Ectodermal cell (in vitro differentiated cells): ENCODE measurements at regions not wholly inside any gene's neighbourhood (a gene's known extent, or its start where the extent isn't known, plus 50 kb on each side); places are given as distances from the start of the nearest gene placed in this dataset.

ENCODE experiments used
- H3K27ac ChIP-seq: 2 replicates; pipeline ENCODE4 v1.7.0; 2013; ENCODE audit warnings: mild to moderate bottlenecking, low read depth, low read length; ENCODE audit not compliant: insufficient read depth, poor library complexity, severe bottlenecking
- H3K27me3 ChIP-seq: 2 replicates; pipeline ENCODE4 v1.7.0; 2013; ENCODE audit warnings: mild to moderate bottlenecking, low read length; ENCODE audit not compliant: insufficient read depth, control insufficient read depth, poor library complexity, severe bottlenecking
- H3K36me3 ChIP-seq: one replicate; pipeline ENCODE4 v1.7.0; 2013; ENCODE audit warnings: low read length; ENCODE audit not compliant: control insufficient read depth, insufficient read depth
- H3K4me1 ChIP-seq: one replicate; pipeline ENCODE4 v1.7.0; 2013; ENCODE audit warnings: low read length; ENCODE audit not compliant: control insufficient read depth, insufficient read depth
- H3K4me3 ChIP-seq: 2 replicates; pipeline ENCODE4 v1.7.0; 2013; ENCODE audit warnings: low read depth, low read length, control low read depth; ENCODE audit not compliant: insufficient read depth
- H3K9me3 ChIP-seq: 2 replicates; pipeline ENCODE4 v1.7.0; 2013; ENCODE audit warnings: mild to moderate bottlenecking, low read length, moderate library complexity; ENCODE audit not compliant: control insufficient read depth
- WGBS, 2 experiments: methylation state at CpG; one replicate each; pipeline ENCODE4 v1.1.7; 2013; ENCODE audit warnings: missing lambda C conversion rate in 2 of 2; 5-methylcytosine and 5-hydroxymethylcytosine counted together

DNA sequence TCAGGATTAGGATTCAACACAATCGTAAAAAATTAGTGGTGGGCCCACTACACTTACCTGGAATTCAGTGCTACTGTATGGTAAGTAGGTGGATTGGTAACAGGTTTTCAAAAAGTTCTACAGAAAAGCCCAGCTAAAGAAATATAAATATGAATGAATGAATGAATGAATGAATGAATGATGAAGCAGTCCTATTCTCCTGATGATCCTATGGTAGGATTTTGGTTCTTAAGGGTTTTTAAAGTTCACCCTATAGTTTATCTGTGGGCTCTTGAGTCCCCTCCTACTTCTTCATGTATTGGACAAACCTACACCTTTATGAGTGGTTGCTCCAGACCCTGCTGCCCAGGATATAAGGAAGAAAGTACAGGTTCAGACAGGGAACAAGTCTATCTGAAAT, 89.5 kb upstream of the HEY2 start:
- no peaks in the 10 kb centered on the region for H3K4me1 ChIP-seq
- H3K27ac ChIP-seq = no peak overlapping the region
- 95 to 100% methylated on average over 1 of the region's 1 CpG for WGBS, 2 experiments
- H3K27me3 ChIP-seq = no peaks in the 10 kb centered on the region
- no peak overlapping the region for H3K4me3 ChIP-seq
- H3K9me3 ChIP-seq = no peaks in the 10 kb centered on the region
- no peaks in the 10 kb centered on the region for H3K36me3 ChIP-seq

DNA sequence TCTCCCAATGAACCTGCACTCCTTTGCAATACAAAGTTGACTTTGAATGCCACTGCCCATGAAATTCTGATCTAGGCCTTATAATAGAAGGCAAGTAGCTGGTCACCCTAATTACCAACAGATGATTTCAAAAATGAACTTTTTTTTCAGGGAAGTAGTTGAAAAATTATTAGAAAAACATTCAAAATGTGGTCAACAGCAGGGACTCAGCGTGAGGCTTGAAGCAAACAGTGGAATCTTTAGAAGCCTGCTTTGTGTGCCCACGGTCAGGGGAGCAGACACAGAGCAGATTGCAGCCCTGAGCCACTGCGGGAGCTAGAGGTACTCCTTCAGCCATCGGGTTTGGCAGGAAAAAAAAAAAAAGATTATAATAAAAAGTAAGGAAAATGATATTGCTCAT, 87.1 kb upstream of the HEY2 start:
- WGBS, 2 experiments = 67 to 74% methylated on average over 4 of the region's 4 CpGs
- no peak overlapping the region for H3K27ac ChIP-seq
- H3K4me1 ChIP-seq = no peaks in the 10 kb centered on the region
- no peaks in the 10 kb centered on the region for H3K27me3 ChIP-seq
- H3K36me3 ChIP-seq = no peaks in the 10 kb centered on the region
- H3K4me3 ChIP-seq = no peak overlapping the region
- H3K9me3 ChIP-seq = no peaks in the 10 kb centered on the region

DNA sequence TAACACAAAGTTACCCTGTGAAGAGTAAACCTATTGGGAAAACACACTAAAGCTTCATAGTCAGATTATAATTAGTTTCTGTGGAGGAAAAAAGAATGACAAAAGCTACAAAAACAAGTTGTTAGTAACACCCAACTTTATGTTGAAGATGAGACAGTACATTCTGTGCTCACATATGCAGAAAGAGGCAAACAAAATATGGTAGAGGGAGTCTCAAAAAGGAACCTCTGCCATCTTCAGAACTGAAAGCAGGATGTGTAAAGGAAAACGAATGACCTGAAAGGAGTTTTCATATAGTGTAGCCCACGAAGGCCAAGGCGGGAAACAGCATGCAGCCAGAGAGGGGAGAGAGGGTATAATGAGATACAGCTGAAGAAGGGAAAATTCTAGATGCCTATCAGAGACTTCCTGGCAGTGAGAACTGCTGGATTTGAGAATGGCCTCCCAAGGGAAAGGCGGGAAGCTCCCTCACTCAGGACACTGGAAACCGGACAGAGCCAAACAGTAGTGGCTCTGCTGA, 84.1 kb upstream of the HEY2 start:
- Histone ChIP-seq H3K4me3 (no peak overlapping the region), H3K27me3 (no peaks in the 10 kb centered on the region), H3K4me1 (peaks cover 1% of the 10 kb centered on the region), H3K36me3 (no peaks in the 10 kb centered on the region), H3K27ac (no peak overlapping the region), H3K9me3 (no peaks in the 10 kb centered on the region)
- 91 to 93% methylated on average over 5 of the region's 5 CpGs for WGBS, 2 experiments

DNA sequence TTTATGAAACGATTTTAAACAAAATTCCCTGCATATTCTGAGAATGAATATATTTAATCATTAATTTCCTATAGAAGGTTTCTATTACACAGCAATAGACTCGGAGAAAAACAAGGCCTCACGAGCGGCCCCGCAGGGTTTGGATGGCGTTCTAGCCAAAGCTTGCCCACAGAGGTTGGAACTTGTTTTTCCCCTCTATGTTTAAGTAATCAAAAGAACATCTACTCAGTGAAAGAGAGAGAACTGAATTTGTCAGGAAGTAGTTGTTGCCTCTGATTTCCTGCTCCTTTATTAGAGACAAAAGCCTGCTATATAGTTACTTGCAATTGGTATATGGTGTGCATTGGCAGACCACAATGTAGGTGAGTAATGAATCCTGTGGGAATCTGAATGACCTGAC, 82.1 kb upstream of the HEY2 start:
- Histone ChIP-seq H3K27me3 (no peaks in the 10 kb centered on the region), H3K36me3 (no peaks in the 10 kb centered on the region), H3K4me3 (no peak overlapping the region), H3K9me3 (no peaks in the 10 kb centered on the region), H3K27ac (no peak overlapping the region), H3K4me1 (peaks cover 5% of the 10 kb centered on the region)
- WGBS, 2 experiments = 94 to 100% methylated on average over 5 to 6 of the region's 6 CpGs

DNA sequence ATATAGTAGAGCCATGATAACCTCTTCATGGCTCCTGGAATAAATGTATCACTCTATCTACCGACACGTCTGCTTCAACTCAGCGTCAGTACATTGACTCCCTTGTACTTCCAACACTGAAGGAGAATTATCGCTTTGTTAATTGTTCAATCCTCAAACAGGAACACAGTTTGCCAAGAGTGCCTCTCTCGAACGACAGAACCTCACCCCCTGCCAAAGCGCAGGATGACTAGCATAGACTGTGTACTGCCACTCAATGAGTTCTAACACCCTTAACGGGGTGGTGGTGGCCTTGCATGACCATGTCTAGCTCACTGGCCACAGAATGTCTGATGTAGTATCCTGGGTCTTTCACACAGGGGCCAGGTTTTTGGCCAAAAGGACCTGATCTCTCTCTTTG, 81.4 kb upstream of the HEY2 start:
- Histone ChIP-seq H3K4me3 (no peak overlapping the region), H3K27ac (no peak overlapping the region), H3K36me3 (no peaks in the 10 kb centered on the region), H3K9me3 (no peaks in the 10 kb centered on the region), H3K27me3 (no peaks in the 10 kb centered on the region), H3K4me1 (peaks cover 5% of the 10 kb centered on the region)
- 96% methylated on average over 8 of the region's 8 CpGs for WGBS, 2 experiments

DNA sequence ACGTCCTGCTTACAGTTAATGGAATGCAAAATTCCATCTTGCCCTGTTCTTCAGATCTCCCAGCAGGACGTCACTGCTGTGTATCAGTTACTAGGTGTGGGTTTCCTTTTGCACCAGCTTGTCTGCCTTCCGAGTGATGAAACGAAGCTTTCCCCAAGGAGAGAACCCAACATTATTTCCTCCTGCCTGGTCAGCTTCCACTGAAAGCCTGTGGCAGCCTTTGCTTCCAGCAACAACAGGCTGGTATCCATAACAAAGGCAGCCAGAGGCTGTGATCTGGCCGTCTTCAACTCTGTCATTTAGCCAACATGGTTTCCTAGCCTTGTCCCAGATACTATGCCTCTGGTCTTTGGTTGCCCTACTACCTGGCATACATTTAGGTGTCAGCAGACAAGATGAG, 78.9 kb upstream of the HEY2 start:
- Histone ChIP-seq H3K4me3 (no peak overlapping the region), H3K36me3 (no peaks in the 10 kb centered on the region), H3K27me3 (no peaks in the 10 kb centered on the region), H3K4me1 (peaks cover 5% of the 10 kb centered on the region), H3K9me3 (no peaks in the 10 kb centered on the region), H3K27ac (no peak overlapping the region)
- WGBS, 2 experiments = 6 to 11% methylated on average over 5 of the region's 5 CpGs

DNA sequence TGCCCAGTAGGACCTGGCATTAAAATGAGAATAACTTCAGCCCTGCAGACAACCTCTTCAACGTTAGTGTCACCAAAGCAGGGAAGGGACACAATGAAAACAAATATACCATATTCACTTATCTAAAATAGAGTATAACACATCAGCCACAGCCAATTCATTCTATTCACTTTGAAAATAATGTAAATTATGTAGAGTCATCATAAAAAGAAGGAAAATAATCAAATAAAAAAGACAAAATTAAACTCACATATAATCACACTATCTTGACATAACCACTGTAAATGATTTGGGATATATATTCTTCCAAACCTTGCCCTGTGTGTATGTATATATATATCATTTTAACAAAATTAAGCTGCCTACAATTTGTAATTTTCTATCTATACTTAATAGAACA, 78.1 kb upstream of the HEY2 start:
- H3K27ac ChIP-seq = no peak overlapping the region
- H3K36me3 ChIP-seq = no peaks in the 10 kb centered on the region
- H3K9me3 ChIP-seq = no peaks in the 10 kb centered on the region
- 44 to 58% methylated on average over 1 of the region's 1 CpG for WGBS, 2 experiments
- H3K4me3 ChIP-seq = no peak overlapping the region
- H3K27me3 ChIP-seq = no peaks in the 10 kb centered on the region
- H3K4me1 ChIP-seq = peaks cover 5% of the 10 kb centered on the region

DNA sequence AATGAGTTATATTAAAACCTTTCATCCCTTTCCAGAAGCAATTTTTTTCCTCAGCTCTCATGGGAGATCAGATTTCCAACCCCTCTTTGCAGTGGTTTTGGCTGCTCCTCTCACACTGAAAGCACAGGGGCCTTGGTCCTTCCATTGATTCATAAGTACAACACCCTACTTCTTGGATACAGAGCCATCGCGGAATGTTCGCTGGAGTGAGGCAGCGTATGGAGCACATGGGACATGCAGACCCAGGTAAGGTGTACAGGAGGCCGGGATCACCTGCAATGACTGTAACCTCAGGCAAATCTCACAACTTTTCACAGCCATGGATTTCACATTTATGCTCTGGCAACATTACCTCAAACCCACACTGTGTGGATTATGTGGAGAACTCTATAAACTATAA, 75.2 kb upstream of the HEY2 start:
- no peak overlapping the region for H3K4me3 ChIP-seq
- H3K36me3 ChIP-seq = no peaks in the 10 kb centered on the region
- H3K9me3 ChIP-seq = no peaks in the 10 kb centered on the region
- 92 to 97% methylated on average over 5 of the region's 5 CpGs for WGBS, 2 experiments
- H3K4me1 ChIP-seq = peaks cover 5% of the 10 kb centered on the region
- no peaks in the 10 kb centered on the region for H3K27me3 ChIP-seq
- no peak overlapping the region for H3K27ac ChIP-seq

DNA sequence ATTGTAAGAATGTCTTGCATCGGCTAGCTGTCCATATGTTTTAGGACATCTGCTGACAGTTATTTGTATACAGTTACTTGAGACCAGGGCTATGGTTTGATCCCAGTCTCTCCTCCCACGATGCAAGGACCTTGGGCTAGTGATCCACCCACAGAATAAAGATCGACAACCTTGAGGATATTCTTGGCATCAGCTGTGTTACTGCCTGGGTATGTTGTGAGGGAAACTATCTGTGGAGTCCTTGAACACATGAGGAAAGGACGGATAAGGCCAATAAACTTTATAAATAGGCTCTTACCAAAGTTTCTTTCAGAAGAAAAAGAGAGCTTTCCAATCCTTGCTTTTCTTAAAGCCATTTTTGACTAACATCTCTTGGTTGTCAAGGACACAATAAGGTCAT, 70.8 kb upstream of the HEY2 start:
- Histone ChIP-seq H3K27ac (no peak overlapping the region), H3K9me3 (no peaks in the 10 kb centered on the region), H3K36me3 (no peaks in the 10 kb centered on the region), H3K27me3 (no peaks in the 10 kb centered on the region), H3K4me3 (no peak overlapping the region), H3K4me1 (no peaks in the 10 kb centered on the region)
- 70 to 86% methylated on average over 4 of the region's 4 CpGs for WGBS, 2 experiments

DNA sequence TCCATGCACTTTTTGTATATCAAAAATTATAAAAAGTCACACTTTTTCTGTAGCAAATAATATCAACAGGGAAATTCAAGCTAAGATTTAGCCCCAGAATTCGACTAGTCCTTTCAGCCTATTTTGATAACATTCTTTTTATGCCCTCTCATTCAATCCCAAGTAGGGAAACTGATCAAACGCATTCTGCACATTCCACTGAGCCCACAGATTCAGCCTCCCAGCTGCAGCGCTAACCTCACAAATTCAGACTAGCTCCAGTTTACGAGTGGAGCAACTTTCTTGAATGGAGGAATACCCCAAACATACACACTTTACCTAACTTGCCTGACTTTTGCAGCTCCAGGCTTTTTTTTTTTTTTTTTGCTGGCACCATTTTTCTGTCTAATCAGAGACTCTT, 70.3 kb upstream of the HEY2 start:
- no peak overlapping the region for H3K4me3 ChIP-seq
- WGBS, 2 experiments = 72 to 76% methylated on average over 4 of the region's 4 CpGs
- H3K27me3 ChIP-seq = no peaks in the 10 kb centered on the region
- H3K27ac ChIP-seq = no peak overlapping the region
- no peaks in the 10 kb centered on the region for H3K9me3 ChIP-seq
- H3K4me1 ChIP-seq = no peaks in the 10 kb centered on the region
- no peaks in the 10 kb centered on the region for H3K36me3 ChIP-seq

DNA sequence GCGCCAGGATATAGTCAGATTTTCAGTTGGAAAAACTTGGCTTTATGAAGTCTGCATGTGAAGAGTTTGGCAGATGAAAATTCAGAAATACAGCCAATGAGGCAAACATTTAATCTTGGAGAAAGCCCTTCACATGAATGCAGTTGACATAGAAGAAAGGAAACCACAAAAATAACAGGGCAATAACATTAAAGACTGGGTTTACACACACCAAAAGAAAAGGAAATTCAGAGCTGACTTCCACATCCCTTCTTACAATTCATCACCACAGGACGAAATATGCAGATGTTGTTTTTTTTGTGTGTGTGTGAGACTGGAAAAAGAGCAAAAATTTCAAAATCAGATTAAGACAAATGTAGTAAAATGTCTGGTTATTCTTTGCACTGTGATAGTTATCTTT, 69.8 kb upstream of the HEY2 start:
- 87 to 94% methylated on average over 1 to 2 of the region's 2 CpGs for WGBS, 2 experiments
- Histone ChIP-seq H3K36me3 (no peaks in the 10 kb centered on the region), H3K4me1 (no peaks in the 10 kb centered on the region), H3K9me3 (no peaks in the 10 kb centered on the region), H3K4me3 (no peak overlapping the region), H3K27ac (no peak overlapping the region), H3K27me3 (no peaks in the 10 kb centered on the region)
